ENCODE measurements at regions not wholly inside any gene's neighbourhood (a gene's known extent, or its start where the extent isn't known, plus 50 kb on each side); places are given as distances from the start of the nearest gene placed in this dataset.
"Not testable (repeated sequence)": the region's sequence is repeated elsewhere in the genome, so short reads cannot be mapped to it uniquely, and the experiment has no call there.

DNA sequence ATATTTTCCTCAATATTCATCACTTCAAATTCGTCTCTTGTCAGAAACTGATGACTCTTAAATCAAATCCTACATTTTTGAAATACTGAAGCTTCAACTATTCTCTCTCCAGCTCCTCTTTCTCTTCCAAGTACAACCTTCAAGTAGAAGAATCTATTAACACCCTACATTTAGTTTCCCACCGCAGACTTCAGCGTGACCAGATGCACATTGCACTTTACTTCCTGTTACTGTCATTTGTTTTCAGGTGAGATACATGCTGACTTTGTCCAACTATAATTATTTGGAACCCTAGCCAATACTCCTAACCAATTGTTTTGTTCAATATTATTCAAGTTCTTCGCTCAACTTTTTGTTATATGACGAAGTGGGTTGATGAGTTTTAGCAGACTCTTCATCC is 116.0 kb downstream of the MRPL39 start:
- ATAC-seq (no peak), DNase-seq (ENCODE audit: missing footprints) (no peak)
- intact Hi-C loops (cut with DNase I): no loop called here

DNA sequence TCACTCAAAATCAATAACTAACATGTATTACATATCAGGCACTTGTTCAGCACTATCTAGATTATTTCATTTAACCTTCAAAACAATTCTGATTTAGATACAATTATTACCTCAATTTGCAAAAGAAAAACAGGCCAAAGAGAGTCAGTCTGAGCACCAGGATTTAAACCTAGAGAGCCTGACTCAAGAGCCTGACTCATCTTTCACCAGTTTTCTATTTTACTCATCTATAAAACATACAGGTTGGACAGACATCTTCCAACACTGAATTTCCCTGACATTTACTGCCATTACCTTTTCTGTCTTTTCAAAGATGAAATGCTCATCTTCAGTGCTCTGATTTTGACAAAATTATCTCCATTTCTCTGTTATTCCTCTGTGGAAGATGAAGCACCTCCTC is 116.5 kb downstream of the MRPL39 start:
- no peak for ATAC-seq
- intact Hi-C loops (cut with DNase I): no loop called here
- DNase-seq (ENCODE audit: missing footprints): no peak

DNA sequence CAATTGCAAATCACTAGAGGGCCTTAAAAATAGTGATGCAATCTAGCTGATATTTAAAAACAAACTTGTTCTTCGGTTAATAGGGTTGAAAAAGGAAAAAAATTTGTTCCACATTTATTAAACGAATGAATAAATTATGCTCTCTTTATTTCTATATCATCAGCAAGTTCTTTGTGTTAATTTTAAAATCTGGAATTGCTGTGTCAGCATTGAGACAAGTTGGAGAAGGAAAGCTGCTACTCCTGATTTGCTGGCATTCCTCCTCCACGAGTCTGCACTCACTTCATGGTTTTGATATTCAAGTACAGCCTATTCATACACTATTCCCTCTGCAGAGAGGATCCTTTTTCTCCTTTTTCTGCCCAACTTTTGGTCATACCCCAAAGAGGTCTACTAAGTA is 117.6 kb downstream of the MRPL39 start:
- intact Hi-C loops (cut with DNase I): no loop called here
- no peak for DNase-seq (ENCODE audit: missing footprints)
- no peak for ATAC-seq

DNA sequence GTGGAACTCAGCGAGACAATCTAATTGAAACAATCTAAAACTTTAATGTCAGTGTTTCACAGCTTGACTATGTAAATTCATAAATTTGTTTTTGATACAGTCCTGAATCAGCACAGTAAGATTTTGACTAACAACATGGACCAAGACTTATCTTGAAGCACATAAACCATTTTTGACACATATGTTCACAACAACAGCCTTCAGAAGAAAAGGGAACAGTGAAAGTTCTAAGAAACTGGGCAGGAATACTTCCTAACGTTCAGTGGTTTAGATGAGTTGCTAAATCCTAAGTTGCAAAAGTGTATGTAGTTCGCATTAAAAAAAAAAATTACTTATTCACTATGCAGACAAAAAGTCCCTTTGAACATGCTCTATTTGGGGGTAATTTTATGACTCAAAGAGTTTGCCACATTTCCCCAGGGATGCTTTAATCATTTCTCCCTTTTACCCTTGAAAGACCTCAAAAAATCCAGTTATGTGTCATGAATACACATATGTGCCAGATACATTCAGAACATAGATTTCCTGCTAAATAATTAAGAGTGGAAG is 120.2 kb downstream of the MRPL39 start:
- ATAC-seq (no peak), DNase-seq (ENCODE audit: missing footprints) (no peak)
- intact Hi-C loops (cut with DNase I): no loop called here

DNA sequence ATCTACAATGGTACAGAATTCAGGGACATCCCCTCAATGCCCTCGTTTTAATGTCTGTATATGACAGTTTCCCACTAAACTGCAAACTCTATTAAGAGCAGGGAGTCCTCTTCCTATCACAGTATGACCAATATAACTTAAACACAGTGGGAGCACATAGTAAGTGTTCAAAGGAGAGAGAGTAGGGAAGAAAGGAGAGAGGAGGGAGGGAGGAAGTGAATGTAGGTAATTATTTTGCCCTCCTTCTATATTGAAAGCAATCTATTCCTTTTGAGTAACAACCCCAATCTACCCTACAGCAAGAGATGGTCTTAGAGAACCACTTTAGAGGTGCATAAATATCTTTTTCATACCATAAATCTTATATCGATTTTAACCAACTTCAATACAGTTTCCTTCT is 121.4 kb downstream of the MRPL39 start:
- intact Hi-C loops (cut with DNase I): no loop called here
- DNase-seq (ENCODE audit: missing footprints): no peak
- ATAC-seq: no peak

DNA sequence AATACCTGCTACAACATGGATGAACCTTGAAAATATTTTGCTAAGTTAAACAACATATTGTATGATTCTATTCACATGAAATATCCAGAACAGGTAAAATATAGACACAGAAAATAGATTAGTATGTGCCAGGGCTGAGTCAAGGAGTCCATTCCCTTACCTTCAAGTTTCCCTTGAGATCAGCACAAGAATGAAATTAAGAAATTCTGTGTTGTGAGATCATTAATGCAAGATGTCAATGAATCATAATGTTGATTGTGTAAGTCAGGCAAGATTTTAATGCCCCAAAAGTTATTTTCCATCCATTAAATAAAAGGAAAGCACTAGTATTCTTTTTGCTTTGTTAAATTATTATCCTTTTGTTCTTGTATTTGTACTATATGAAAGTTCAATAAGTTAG is 139.4 kb downstream of the MRPL39 start:
- ATAC-seq: no peak
- intact Hi-C loops (cut with DNase I): no loop called here

DNA sequence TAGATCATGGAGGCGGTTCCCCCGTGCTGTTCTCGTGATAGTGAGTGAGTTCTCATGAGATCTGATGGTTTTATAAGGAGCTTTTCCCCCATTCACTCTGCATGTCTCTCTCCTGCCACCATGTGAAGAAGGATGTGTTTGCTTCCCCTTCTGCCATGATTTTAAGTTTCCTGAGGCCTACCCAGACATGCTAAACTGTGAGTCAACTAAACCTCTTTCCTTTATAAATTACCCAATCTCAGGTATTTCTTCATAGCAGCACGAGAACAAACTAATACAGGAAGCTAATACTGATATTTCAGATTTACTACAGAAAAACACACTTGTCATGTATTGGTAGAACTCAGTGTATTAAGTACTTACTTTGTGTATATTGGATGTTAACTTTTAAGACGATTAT is 140.2 kb downstream of the MRPL39 start:
- ATAC-seq; intact Hi-C loops (cut with DNase I); DNase-seq (ENCODE audit: missing footprints): not testable (repeated sequence)

More for the DNA sequence above, 139.4 kb downstream of the MRPL39 start:
- DNase-seq (ENCODE audit: missing footprints): no peak

DNA sequence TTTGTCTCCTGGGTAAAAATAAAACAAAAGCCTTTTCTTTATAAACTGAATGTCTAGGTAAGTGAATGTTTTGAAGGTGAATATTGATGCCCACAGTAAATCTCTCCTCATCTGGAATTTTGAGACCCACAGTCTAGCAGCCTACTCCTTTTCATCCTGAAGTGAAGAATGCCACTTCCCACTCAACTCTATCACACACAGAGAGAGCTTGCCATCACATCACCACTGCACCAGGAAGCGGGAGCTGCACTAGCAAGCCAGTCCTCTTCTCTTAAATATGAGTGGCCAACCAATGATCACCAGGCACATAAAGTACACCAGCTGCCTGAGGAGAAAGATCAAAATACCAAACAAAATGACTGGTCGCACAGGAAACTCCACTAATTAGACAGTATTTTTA is 140.8 kb downstream of the MRPL39 start:
- ATAC-seq: no peak
- DNase-seq (ENCODE audit: missing footprints): no peak
- intact Hi-C loops (cut with DNase I): no loop called here

DNA sequence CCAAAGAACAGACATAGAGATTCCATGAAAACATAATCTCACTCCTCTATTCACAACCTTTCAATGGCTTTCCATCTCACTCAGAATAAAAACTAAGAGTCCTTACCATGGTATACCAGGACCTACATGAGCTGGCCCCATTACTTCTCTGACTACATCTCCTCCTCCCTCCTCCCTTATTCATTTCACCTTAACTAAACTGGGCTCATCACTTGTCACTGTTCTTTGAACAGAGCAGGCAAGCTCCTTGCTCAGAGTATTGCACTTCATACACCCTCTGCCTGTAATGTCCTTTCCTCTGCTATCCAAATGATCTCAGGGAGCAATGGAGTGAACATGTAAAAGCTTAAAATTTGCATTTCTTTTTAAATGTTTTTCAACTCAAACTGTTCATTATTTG is 142.0 kb downstream of the MRPL39 start:
- ATAC-seq: no peak
- no peak for DNase-seq (ENCODE audit: missing footprints)
- intact Hi-C loops (cut with DNase I): no loop called here

DNA sequence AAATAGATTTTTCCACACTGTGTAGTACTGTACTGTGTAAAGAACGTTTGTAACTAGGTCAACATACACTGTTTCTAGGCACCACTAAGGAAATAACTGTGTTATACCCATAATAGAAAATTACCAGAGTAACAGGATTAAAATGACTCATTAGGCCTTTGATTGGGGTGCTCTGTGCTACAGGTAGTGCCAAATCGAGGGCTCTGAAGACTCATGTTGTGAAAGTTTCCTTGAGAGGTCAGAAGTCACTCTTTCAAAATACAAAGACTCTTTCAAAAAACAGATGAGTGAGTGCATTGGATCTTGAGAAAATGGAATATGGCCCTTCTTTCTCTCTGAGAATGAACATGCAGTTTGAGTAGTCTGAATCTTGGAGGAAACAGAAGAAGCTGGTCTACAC is 143.0 kb downstream of the MRPL39 start:
- ATAC-seq: no peak
- DNase-seq (ENCODE audit: missing footprints): no peak
- intact Hi-C loops (cut with DNase I): no loop called here

DNA sequence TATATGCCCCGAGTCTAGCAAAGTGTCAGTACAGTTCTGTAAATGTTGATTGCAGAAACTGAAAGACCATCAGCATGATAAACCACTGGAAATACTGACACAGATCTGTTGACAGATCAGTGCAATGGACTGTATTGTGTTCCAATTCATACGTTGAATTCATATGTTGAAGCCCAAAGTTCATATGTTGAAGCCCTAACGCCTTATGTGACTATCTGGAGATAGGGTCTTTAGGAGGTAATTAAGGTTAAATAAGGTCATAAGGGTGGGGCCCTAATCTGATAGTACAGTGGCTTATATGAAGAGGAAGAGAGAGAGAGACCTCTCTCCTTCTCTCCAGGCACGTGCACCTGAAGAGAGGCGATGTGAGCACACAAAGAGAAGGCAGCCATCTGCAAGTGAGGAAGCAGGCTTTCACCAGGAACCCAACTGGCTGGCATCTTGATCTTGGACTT is 144.7 kb downstream of the MRPL39 start:
- no peak for ATAC-seq
- intact Hi-C loops (cut with DNase I): no loop called here
- no peak for DNase-seq (ENCODE audit: missing footprints)

DNA sequence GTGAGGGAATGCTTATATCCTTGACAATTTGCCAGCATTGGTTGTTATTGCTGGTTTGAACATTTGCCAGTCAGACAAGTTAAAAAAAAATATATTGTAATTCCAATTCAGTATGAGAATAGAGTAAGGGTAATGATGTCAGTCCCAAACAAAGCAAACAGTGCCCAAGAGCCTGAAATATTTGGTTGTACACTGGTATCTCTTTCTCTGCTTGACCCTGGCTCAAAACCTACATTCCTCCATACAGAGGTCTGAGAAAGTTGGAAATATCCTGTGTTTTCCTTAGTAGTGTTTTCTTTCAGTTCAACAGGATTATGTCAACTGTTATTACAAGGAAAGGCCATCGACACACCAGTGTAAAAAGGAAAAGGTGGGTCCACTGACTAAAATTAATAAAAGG is 145.6 kb downstream of the MRPL39 start:
- no peak for DNase-seq (ENCODE audit: missing footprints)
- no peak for ATAC-seq
- intact Hi-C loops (cut with DNase I): no loop called here

DNA sequence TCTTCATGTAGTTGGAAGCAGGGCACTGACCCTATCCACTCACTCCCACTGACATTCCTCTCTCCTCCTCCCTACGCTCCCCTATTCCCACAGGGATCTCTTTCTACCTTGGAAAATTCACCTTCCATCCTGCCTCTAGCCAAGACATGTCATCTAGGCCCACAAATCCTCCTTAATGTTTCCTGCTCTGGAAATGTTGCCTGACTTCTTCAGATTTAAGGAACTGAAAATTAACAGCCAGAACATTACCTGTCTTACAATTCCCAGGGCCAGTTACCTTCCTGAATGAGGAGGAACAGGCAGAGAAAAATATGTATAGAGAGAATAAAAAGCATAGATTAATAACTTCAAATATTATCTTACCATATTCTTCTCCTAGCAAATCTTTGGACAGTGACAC is 147.3 kb downstream of the MRPL39 start:
- DNase-seq (ENCODE audit: missing footprints): no peak
- ATAC-seq: no peak
- intact Hi-C loops (cut with DNase I): no loop called here

DNA sequence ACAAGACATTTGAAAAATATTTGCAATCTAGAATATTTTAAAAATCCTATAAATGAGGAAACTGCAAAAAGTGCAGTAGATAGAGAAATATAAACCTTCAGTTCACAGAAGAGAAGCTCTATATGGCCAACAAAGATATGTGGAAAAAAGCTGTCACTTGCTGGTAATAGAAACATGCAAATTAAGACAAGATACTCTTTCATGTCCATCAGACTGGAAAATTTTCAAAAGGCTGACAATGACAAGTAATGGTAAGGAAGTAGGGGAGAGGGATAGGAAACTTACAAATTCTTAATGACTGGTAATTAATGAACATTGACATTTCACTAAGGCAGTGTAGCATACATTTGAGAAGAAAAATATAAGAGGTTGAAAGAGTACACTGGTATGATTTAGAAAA is 147.9 kb downstream of the MRPL39 start:
- no peak for ATAC-seq
- intact Hi-C loops (cut with DNase I): no loop called here

DNA sequence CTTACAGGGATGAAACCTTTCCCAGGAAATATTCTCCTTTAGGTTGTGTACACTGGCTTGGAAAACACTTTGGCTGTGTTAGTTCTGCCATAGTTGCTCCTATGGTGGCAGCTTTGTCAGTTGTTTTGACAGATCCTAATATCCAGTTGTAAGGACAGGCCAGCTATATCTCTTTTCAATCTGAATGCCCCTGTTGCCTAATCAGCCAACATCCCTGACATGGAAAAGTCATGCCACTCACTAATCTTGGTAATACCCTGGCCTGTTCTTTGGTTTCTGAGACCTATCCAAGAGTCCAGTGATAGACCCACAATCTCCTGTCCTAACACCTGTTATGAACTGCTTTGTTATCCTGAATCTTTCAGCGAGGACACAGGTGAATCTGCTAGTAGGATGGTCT is 148.8 kb downstream of the MRPL39 start:
- ATAC-seq: no peak
- intact Hi-C loops (cut with DNase I): no loop called here
- DNase-seq (ENCODE audit: missing footprints): no peak

More for the DNA sequence above, 147.9 kb downstream of the MRPL39 start:
- no peak for DNase-seq (ENCODE audit: missing footprints)

DNA sequence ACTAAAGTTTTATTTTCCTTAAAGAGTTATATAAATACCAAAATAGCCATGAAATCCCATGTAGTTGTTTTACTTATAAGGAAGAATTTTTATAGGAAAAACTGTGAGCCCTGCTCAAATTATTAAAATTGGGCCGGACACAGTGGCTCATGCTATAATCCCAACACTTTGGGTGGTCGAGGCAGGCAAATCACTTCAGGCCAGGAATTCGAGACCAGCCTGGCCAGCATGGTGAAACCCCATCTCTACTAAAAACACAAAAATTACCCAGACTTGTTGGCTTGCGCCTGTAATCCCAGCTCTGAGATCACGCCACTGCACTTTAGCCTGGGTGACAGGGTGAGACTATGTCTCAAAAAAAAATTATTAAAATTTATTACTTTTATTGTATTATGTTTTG is 149.3 kb downstream of the MRPL39 start:
- ATAC-seq: no peak
- DNase-seq (ENCODE audit: missing footprints): no peak
- intact Hi-C loops (cut with DNase I): no loop called here

DNA sequence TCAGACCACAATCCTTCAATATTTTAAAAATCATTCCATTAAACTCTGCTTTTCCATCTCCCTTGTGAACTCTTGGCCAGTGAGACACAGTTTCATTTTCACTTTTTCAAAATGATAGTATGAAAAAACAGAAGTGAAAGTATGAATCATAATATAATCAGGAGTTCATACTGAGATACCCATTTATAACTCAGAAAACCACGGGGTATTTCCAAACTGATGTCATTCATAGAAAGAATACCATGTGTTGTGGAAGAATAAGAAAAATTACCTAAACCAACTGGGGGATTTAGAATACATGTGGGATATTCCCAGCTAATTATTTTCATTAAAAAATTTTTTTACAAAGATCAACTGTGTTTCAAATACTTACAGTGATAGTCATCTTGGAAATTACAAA is 149.9 kb downstream of the MRPL39 start:
- intact Hi-C loops (cut with DNase I): no loop called here
- ATAC-seq (no peak), DNase-seq (ENCODE audit: missing footprints) (no peak)

DNA sequence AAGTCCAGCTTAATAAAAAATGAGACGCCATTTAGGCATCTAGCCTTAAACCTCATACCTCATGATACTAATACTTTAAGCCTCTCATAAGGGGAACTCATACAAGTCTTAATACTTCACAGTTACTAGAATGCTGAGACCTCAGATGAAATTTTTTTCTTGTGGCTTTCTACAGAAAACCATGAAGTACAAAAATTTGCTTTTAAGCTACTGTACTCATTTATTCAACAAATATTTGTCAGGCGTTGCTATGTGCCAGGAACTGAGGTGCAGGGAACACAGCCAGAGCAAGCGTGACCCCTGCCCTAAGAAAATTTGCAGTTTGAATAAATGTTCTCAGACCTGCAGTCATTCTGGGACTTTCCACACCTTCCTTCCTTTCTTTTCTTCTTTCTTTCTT is 150.6 kb downstream of the MRPL39 start:
- DNase-seq (ENCODE audit: missing footprints) (no peak), ATAC-seq (no peak)
- intact Hi-C loops (cut with DNase I): no loop called here

DNA sequence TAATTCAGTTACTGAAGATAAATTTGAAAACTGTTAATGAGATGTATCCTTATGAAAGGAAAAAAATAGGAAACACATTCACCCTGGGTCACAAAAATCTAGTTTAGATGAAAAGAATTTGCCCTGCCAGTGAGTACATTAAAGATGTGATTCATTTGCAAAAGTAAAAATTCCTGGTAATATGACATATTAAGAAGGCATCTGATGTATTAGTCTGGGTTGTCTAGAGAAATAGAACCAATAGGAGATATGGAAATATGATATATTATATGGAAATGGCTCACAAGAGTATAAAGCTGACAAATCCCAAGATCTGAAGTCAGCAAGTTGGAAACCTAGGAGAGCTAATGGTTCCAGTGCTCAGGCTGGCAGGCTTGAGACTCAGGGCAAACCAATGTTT is 153.8 kb downstream of the MRPL39 start:
- intact Hi-C loops (cut with DNase I): no loop called here
- no peak for DNase-seq (ENCODE audit: missing footprints)
- no peak for ATAC-seq

DNA sequence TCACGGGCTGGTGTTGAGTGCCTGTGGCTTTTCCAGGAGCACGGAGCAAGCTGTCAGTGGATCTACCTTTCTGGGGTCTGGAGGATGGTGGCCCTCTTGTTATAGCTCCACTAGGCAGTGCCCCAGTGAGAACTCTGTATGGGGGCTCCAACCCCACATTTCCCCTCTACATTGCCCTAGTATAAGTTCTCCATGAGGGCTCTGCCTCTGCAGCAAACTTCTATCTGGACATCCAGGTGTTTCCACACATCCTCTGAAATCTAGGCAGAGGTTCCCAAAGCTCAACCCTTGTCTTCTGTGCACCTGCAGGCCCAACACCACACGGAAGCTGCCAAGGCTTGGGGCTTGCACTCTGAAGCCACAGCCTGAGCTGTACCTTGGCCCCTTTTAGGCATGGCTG is 157.3 kb downstream of the MRPL39 start:
- no peak for DNase-seq (ENCODE audit: missing footprints)
- intact Hi-C loops (cut with DNase I): no loop called here
- ATAC-seq: no peak

DNA sequence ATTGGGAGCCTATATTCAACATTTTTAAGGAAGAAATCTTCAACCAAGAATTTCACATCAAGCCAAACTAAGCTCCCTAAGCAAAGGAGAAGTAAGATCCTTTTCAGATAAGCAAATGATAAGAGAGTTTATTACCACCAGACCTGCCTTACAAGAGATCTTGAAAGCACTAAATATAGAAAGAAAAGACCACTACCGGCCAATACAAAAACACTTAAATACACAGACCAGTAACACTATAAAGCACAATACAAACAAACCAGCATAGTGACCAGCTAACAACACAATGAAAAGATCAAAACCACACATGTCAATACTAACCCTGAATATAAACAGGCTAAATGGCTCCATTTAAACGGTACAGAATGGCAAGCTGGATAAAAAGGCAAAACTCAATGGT is 165.4 kb downstream of the MRPL39 start:
- intact Hi-C loops (cut with DNase I): no loop called here
- DNase-seq (ENCODE audit: missing footprints): no peak
- ATAC-seq: no peak

DNA sequence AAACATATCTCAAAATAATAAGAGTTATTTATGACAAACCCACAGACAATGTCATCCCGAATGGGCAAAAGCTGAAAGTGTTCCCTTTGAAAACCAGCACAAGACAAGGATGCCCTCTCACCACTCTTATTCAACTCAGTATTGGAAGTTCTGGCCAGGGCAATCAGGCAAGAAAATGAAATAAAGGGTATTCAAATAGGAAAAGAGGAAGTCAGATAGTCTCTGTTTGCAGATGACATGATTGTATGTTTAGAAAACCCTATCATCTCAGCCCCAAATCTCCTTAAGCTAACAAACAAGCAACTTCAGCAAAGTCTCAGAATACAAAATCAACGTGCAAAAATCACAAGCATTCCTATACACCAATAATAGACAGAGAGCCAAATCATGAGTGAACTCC is 169.8 kb downstream of the MRPL39 start:
- DNase-seq (ENCODE audit: missing footprints); ATAC-seq; intact Hi-C loops (cut with DNase I): not testable (repeated sequence)

Measured in Right ventricle myocardium inferior (tissue), 1 donor.